COLO668 (cell line): ENCODE measurements at regions not wholly inside any gene's neighbourhood (a gene's known extent, or its start where the extent isn't known, plus 50 kb on each side); places are given as distances from the start of the nearest gene placed in this dataset.
A peak's percentile ranks its signal among the peaks of the same experiment; 100 is the strongest.

ENCODE experiments used
- DNase-seq: peaks from one replicate; lab custom pipeline; 2025; ENCODE audit not compliant: unreplicated experiment; lab: John Stamatoyannopoulos, UW

DNA sequence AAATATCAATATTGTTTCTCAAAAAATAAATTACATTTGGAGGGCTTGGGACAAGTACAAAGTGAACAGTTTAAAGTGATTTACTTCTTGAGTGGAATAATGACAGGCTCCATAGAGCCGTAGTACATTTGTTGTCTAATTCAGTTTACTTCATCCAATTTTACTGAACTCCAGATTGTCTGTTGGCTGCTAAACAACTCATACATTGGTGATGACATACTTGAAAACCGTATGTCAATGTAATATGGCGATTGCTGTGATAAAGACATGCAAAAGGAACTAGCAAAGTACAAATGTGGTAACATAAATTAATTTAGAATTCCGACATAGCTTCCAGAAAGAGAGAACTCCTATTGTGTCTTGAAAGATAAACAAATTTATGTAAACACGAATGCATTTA lies 1197.5 kb upstream of the CDH18 start:
- no peak for DNase-seq

DNA sequence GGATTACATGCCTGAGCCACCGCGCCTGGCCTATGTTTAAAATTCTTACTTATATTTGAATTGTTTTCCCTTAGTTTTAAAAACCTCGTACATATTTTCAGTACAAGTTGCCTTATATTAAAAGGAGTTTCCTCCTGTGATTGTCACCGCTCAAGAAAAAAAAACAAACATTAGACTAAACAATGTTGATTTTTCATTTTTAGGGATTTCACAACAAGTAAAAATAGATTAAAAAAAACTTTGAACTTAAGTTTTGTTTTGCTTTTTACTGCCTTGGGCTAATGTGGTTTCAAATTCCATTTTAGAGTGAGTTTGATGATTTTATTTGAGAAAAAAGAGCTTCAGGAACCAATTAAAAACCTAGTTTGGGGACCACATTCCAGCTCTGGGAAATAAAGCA lies 1196.6 kb upstream of the CDH18 start:
- no peak for DNase-seq

DNA sequence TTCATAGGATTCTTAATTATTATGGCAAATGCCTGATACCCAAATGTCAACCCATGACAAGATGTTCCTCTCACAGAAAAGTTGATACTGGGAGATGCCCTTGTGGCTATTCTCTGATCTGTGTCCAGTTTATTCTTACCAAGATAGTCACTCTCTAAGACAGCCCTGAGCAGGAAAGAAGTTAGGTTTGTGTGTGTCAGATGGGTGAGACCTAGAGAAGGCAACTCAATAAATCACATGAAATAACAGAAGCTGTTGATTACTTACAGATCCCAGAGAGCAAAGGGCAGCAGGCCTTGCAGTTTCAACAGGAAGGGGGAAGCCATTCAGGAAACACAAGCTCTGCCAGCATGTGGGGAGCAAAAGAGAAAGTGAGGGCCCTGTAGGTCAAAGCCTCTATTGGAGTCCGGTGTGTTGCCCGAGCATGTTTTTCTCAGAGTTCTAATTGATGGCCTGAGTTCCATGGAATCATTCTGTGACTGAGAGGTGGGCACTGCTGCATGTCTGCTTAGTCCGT lies 1193.7 kb upstream of the CDH18 start:
- no peak for DNase-seq

DNA sequence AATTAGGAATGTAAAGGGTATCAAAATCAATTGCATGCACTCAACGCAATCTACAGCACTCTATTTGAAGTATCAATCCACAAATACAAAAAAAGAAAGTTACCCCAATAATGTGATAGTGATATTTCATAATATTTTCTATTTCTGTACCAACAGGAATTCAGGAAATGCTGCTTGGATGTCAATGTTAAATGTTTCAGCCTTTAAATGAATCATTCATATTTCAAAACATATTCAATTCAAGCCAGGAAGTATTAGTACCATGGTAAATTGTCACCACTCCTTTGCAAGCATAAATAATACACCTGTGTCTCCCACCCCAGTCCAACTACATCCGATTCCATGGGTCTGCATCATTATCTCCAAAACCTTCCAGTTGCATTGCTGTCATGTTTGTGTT lies 1185.5 kb upstream of the CDH18 start:
- DNase-seq = no peak

DNA sequence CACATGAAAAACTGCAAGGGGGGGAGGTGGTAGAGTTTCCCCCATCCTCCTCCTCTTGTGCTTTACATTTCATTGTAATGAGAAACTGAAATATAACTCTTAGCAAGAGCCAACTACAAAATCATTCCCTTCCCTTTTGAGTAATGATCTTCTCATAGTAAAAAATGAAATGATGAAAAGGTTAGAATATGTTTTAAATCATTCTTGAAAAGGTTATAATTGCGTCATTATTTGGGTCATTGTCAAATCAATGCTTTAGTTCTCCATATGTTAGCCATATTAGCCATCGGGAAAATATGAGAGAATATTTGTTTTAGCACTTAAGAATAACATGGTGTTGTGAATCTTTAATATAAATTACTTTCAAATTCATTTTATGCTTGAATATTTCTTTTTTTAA lies 1185.0 kb upstream of the CDH18 start:
- DNase-seq = no peak

DNA sequence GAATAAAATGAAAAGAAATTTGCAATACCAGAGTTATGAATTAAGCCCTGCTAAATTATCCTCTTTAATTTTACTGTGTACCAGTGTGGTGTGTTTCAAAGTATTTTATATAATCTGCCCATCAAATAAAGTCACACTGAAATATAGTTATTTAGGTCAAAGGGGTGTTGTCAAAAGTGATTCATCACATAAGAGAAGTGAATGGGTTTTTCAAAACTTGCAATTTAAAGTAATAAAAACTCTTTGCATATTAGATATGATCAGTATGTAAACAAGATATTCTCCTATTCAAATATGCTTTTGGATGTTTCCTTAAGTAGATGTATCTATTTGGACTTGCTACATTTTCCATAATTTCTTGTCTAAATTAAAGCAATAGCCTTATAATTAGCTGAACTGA lies 1183.0 kb upstream of the CDH18 start:
- no peak for DNase-seq

DNA sequence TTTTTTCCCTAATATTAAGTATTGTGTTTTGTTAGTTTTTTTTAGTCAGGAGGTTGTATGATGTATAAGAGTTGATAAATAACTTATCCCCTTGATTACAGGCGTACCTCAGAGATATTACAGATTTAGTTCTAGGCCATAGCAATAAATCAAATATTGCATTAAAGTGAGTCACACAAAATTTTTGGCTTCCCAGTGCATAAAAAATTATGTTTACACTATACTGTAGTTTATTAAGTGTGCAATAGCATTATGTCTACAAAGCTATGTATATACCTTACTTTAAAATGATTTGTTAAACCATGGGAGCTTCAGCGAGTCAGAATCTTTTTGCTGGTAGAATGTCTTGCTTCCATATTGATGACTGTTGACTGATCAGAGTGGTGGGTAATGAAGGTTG lies 1180.6 kb upstream of the CDH18 start:
- DNase-seq = no peak

DNA sequence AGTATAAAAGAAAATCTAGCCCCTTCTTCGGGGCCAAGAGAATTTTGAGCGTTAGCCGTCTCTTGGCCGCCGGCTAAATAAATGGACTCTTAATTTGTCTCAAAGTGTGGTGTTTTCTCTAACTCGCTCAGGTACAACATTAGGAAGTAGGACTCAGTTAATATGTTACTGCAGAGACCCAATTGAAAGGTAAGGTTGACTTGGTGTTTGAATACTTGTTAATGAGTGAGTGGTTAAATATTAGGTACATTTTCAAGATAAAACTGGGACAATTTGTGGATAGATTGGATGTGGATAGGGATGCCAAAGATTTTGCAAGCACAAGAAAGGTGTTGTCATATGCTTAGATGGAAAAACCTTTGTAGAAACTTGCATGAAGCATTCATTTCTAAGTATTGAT lies 1177.3 kb upstream of the CDH18 start:
- no peak for DNase-seq

DNA sequence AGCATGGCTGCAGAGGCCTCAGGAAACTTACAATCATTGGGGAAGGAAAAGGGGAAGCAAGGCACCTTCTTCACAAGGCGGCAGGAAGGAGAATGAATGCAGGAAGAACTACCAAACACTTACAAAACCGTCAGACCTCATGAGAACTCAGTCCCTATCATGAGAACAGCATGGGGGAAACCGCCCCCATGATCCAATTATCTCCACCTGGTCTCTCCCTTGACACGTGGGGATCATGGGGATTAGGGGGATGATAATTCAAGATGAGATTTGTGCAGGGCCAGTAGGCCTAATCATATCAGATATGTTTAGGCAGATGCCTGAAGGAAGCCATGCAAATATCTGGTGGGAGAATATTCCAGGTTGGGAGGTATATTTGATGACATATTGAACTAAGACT lies 1176.4 kb upstream of the CDH18 start:
- no peak for DNase-seq

DNA sequence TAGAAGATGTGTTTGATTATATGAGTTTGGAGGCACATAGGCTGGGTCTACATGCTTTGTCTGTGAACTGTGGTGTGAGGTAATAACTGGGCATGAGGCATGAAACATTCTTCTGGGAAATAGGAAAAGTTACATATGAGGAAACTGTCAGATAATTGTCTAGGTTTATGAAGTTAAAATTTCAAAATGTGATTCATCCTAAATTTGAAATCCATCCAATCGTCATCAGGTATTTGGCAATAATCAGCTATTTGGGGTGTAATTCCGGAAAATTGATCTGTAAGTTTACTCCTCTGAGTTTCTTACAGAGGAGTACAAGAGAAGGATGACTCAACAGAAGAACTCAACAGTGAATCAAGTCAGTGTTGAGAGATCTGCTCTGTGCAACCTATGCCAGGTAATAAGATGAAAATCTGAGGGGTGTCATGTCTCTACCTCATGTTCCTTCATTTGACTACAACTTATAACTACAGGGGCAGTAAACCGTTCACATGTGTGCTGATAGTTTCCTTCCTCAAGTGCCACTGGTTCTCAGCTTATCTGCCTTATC lies 1171.6 kb upstream of the CDH18 start:
- no peak for DNase-seq

DNA sequence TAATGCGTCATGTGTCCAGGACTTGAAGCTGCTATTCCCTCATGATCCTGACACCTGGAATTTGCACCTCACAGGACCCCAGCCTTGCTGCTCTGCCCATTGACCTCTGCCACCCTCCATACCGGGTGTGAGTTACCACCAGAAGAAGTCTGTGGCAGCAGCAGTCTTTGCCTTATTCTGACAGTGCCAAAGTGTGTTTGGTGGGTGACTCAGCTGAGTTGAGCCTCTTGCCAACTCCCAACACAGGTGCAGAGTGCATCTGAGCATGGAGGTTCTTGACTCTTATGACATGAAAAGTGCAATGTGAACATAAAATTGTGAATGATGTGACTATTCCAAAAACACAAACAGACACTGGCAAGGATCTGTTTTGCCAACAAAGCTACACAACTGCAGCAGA lies 1166.5 kb upstream of the CDH18 start:
- no peak for DNase-seq

DNA sequence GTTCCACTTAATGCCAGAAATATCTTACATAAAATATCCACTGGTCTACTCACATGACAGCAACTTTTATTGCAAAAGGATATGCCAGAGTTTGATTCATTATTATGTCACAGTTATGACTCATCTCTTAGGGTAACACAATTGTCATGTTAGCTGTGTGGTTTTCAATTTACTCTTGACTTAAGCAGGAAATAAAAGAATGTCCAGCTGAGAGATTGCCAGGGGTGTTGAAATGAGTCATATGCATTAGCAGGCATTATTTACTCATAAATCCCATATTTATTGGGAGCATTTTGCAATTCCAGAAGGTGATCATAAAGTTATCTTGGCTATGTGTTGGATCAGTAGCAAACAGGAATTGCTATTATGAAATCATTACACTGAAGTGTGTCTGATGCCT lies 1164.6 kb upstream of the CDH18 start:
- DNase-seq = peak; percentile 27

DNA sequence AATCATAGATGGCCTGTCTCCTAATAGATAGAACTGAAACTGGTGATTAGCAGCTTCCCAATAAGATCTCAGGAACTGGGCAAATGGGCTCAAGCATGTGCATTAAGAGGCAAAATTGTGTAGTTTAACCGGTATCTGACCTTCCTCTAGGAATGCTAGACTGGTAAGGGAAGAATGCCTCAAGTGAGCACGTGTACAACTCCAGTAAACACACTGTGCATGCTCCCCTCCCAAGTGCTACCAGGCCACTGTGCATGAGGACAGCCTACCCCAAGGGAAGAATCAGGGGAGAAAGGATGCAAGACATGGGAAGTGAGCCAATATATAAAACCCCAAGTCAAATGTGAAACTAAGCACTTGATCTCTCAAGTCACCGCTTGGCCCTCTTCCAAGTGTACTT lies 1157.4 kb upstream of the CDH18 start:
- no peak for DNase-seq

DNA sequence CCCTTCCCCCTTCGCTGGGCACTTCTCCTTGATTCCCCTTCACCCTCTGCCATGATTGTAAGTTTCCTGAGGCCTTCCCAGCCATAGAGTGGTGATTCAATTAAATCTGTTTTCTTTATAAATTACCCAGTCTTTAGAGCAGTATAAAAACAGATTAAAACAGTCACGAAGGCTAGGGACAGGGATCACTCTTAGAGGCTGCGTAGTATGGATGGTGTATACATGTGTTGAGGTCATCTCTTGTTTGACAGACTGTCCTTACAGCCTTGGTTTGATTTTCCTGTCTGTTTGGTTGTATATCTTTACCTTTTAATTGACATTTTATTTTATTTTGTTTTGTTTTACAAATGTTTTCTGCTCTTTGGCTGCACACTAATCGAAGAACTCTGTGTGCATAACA lies 1155.7 kb upstream of the CDH18 start:
- no peak for DNase-seq

DNA sequence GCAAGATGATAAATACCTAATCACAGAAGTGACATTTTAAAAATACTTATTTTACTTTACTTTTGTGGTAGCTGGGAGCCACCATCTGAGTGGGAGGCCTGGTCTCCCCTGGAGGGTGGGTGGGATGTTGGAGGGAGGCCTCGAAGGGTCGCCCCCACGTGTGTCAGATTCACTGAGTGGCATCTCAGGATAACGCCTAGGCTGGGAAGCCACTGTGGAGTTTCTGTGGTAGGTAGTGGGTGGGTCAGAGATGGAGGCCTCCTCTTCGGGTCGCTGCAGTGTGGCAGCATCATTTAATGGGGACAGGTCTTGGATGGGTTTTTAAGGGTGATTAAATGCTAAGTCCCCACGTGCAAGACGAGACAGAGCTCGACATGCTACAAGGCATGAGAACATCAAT lies 1154.8 kb upstream of the CDH18 start:
- DNase-seq = no peak

DNA sequence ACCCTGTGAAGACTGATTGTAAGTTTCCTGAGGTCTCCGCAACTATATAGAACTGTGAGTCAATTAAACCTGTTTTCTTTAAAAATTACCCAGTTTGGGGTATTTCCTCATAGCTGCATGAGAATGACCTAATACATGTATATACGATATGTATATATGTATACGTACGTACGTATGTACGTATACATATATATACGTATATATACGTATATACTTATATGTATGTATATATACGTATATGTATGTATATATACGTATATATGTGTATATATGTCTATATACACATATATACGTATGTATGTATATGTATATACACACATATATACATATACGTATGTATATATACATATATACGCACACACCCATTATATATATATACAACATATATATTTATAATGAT lies 1153.0 kb upstream of the CDH18 start:
- DNase-seq = no peak

DNA sequence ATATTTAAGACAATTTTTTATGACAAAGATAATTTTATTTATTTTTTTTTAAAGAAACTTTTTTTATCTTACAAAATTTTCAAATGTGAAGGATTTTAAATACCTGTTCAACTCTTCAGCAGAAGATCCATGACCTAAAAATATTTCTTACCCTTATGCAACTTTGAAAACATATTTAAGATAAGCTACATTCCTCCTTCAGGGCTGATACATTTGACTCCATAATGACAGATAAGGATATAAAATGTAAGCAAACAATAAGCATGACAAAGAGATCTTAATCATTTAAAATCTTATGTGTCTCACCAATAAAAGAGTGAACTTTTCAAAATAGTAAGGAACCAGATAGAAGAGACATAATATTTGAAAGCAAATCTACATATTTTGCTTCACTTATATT lies 1138.2 kb upstream of the CDH18 start:
- DNase-seq = no peak

DNA sequence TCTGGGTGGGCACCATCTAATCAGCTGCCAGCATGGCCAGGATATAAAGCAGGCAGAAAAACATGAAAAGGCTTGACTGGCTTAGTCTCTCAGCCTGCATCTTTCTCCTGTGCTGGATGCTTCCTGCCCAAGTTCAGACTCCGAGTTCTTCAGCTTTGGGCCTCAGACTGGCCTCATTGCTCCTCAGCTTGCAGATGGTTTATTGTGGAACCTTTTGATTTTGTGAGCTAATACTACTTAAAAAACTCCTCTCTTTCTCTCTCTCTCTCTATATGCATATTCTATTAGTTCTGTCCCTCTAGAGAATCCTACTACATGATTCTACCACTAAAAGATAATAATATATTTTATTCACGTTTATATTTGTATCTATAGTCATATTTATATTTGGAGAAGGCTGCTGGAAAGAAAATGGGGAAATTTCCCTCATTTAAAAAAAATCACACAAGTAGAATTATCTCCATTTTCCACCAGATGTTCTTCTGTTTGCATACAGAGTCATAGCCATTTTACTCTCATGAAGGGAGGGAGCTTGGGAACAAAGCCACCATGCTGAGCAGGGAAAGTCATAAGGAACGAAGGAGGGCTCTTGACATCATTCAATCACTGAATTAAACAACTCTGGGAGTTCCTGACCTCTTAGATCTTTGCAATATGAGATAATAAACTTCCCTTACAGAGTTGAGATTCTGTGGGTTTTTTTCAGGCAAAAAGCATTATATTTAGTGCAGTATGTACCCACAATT lies 1137.4 kb upstream of the CDH18 start:
- DNase-seq = no peak

DNA sequence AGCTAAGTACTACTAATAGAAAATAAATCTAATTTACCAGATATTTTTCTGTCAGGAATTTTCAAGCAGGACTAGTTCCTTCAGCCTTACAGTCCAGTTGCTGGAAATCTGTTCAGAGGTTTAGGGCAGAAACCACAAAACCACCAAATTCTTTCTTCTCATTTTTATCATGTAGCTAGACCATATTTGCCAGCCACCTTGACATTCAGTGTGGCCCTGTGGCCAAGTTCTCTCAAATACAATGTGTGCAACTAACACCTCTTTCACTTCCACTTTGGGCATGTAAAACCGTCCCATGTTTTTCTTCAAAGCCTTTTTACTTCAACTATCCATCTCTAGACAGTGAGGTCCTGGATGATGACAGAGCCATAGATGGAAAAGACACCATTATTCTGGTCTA lies 1133.2 kb upstream of the CDH18 start:
- no peak for DNase-seq

DNA sequence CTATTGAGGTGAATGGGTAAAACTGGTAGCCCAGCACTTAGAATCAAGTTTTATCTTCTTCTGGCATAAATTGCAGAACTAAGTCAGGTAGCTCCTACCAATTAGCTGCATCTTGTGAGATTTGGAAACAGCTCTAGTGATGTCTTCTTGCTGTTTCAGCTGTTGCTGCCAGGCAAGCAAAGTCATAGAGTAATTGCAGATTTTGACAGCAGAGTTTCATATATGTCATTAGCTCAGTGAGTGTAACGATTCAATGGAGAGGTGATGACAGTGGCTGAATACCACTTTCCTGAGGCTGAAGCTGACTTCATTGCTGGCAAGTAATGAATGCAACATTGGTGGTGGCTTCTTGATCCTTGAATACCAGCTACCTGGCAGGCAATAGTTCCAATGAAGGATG lies 1109.7 kb upstream of the CDH18 start:
- no peak for DNase-seq

DNA sequence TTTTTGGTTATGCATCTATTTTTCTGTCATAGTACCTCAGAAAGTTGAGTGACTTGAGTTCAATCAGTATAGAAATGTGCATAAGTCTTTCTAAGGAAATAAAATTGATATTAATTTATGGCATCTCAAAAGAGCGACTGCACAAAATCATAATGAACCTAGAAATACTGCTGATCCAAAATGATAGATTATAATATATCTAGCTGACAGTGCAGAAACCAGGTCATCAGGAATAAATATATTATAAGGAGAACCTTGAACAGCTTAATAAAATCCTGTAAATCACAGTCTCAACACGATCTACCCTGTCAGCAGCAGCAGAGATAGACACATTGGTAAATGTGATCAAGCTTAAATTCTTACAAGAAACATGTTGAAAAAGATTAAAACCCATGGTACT lies 1106.6 kb upstream of the CDH18 start:
- no peak for DNase-seq

DNA sequence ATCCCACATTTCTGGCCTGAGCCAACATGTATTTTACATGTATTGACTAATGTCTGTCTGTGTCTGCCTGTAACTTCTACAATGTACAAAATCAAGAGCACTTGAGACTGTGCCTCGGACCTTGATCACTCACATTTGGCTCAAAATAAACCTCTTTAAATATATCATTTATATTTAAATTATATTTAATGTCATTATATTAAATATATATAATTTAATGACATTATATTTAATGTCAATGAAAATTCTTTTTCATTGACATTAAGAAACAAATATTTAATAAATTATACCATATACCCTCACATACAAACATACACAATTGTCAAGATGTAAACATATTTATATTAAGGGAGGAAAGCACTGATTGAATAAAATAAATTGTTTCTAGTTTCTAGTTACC lies 1099.8 kb upstream of the CDH18 start:
- no peak for DNase-seq

DNA sequence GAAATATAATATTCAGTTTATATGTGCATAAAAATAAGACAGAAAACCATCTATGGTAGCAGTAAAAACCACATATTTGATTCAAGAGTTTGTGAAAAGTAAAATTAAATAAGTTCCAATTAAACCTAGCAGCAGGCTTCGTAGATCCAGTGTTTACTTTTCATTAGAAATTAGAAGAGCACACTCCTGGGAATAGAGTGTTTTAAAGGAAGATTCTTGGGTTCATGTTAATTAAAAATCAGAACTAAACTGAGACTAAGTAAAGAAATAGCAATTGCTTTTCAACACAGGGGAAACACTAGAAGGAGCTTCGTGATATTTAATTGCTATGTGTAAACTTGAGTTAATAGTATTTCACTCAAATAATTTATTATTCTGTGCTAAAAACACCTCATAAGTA lies 1097.8 kb upstream of the CDH18 start:
- DNase-seq = no peak
